ENCODE measurements at regions not wholly inside any gene's neighbourhood (a gene's known extent, or its start where the extent isn't known, plus 50 kb on each side); places are given as distances from the start of the nearest gene placed in this dataset.

GRCh38 chr4:101451086-101451485 is 103.8 kb upstream of the PPP3CA start:
- no peaks in the 10 kb centered on the region for H3K9me3 ChIP-seq (ENCODE audit: control insufficient read depth, low read length)
- H3K27ac ChIP-seq (ENCODE audit: insufficient read depth, low read length, poor library complexity, severe bottlenecking), result no peak overlapping the region
- H3K36me3 ChIP-seq (ENCODE audit: control insufficient read depth, insufficient read depth, low read length), result no peaks in the 10 kb centered on the region
- H3K4me1 ChIP-seq (ENCODE audit: control insufficient read depth, insufficient read depth, low read length, poor library complexity, severe bottlenecking), result no peaks in the 10 kb centered on the region
- no peak overlapping the region for H3K4me3 ChIP-seq (ENCODE audit: insufficient read depth, low read depth, low read length, poor library complexity, severe bottlenecking)
- no peak for DNase-seq
- no peaks in the 10 kb centered on the region for H3K27me3 ChIP-seq (replicated peaks; ENCODE audit: control insufficient read depth, insufficient read depth, low read length, poor library complexity, severe bottlenecking)

- Histone ChIP-seq H3K4me3 (ENCODE audit: insufficient read depth, low read depth, low read length, poor library complexity, severe bottlenecking) (no peak overlapping the region), H3K27ac (ENCODE audit: insufficient read depth, low read length, poor library complexity, severe bottlenecking) (no peak overlapping the region), H3K27me3 (replicated peaks; ENCODE audit: control insufficient read depth, insufficient read depth, low read length, poor library complexity, severe bottlenecking) (no peaks in the 10 kb centered on the region), H3K9me3 (ENCODE audit: control insufficient read depth, low read length) (no peaks in the 10 kb centered on the region), H3K4me1 (ENCODE audit: control insufficient read depth, insufficient read depth, low read length, poor library complexity, severe bottlenecking) (no peaks in the 10 kb centered on the region), H3K36me3 (ENCODE audit: control insufficient read depth, insufficient read depth, low read length) (no peaks in the 10 kb centered on the region)
- DNase-seq, result no peak
Measured at GRCh38 chr4:101441446-101441845, 94.1 kb upstream of the PPP3CA start.

- no peaks in the 10 kb centered on the region for H3K4me1 ChIP-seq (ENCODE audit: control insufficient read depth, insufficient read depth, low read length, poor library complexity, severe bottlenecking)
- H3K27ac ChIP-seq (ENCODE audit: insufficient read depth, low read length, poor library complexity, severe bottlenecking), result no peak overlapping the region
- no peaks in the 10 kb centered on the region for H3K27me3 ChIP-seq (replicated peaks; ENCODE audit: control insufficient read depth, insufficient read depth, low read length, poor library complexity, severe bottlenecking)
- H3K36me3 ChIP-seq (ENCODE audit: control insufficient read depth, insufficient read depth, low read length), result no peaks in the 10 kb centered on the region
- no peak for DNase-seq
- H3K4me3 ChIP-seq (ENCODE audit: insufficient read depth, low read depth, low read length, poor library complexity, severe bottlenecking), result no peak overlapping the region
- no peaks in the 10 kb centered on the region for H3K9me3 ChIP-seq (ENCODE audit: control insufficient read depth, low read length)
Measured at GRCh38 chr4:101439926-101440325, 92.6 kb upstream of the PPP3CA start.

GRCh38 chr4:101421386-101421785 is 74.1 kb upstream of the PPP3CA start:
- no peak overlapping the region for H3K4me3 ChIP-seq (ENCODE audit: insufficient read depth, low read depth, low read length, poor library complexity, severe bottlenecking)
- no peak overlapping the region for H3K27ac ChIP-seq (ENCODE audit: insufficient read depth, low read length, poor library complexity, severe bottlenecking)
- H3K36me3 ChIP-seq (ENCODE audit: control insufficient read depth, insufficient read depth, low read length), result no peaks in the 10 kb centered on the region
- DNase-seq, result no peak
- H3K4me1 ChIP-seq (ENCODE audit: control insufficient read depth, insufficient read depth, low read length, poor library complexity, severe bottlenecking), result peaks cover 28% of the 10 kb centered on the region
- no peaks in the 10 kb centered on the region for H3K9me3 ChIP-seq (ENCODE audit: control insufficient read depth, low read length)
- no peaks in the 10 kb centered on the region for H3K27me3 ChIP-seq (replicated peaks; ENCODE audit: control insufficient read depth, insufficient read depth, low read length, poor library complexity, severe bottlenecking)

GRCh38 chr4:101420661-101421060 is 73.3 kb upstream of the PPP3CA start:
- Histone ChIP-seq H3K4me1 (ENCODE audit: control insufficient read depth, insufficient read depth, low read length, poor library complexity, severe bottlenecking) (peaks cover 28% of the 10 kb centered on the region), H3K4me3 (ENCODE audit: insufficient read depth, low read depth, low read length, poor library complexity, severe bottlenecking) (no peak overlapping the region), H3K27me3 (replicated peaks; ENCODE audit: control insufficient read depth, insufficient read depth, low read length, poor library complexity, severe bottlenecking) (no peaks in the 10 kb centered on the region), H3K9me3 (ENCODE audit: control insufficient read depth, low read length) (no peaks in the 10 kb centered on the region), H3K36me3 (ENCODE audit: control insufficient read depth, insufficient read depth, low read length) (no peaks in the 10 kb centered on the region), H3K27ac (ENCODE audit: insufficient read depth, low read length, poor library complexity, severe bottlenecking) (no peak overlapping the region)
- DNase-seq, result no peak

- Histone ChIP-seq H3K27me3 (replicated peaks; ENCODE audit: control insufficient read depth, insufficient read depth, low read length, poor library complexity, severe bottlenecking) (no peaks in the 10 kb centered on the region), H3K27ac (ENCODE audit: insufficient read depth, low read length, poor library complexity, severe bottlenecking) (no peak overlapping the region), H3K9me3 (ENCODE audit: control insufficient read depth, low read length) (no peaks in the 10 kb centered on the region), H3K4me3 (ENCODE audit: insufficient read depth, low read depth, low read length, poor library complexity, severe bottlenecking) (no peak overlapping the region), H3K36me3 (ENCODE audit: control insufficient read depth, insufficient read depth, low read length) (no peaks in the 10 kb centered on the region), H3K4me1 (ENCODE audit: control insufficient read depth, insufficient read depth, low read length, poor library complexity, severe bottlenecking) (peaks cover 28% of the 10 kb centered on the region)
- no peak for DNase-seq
Measured at GRCh38 chr4:101419336-101420135, 72.2 kb upstream of the PPP3CA start.

GRCh38 chr4:101418466-101418865 is 71.1 kb upstream of the PPP3CA start:
- H3K36me3 ChIP-seq (ENCODE audit: control insufficient read depth, insufficient read depth, low read length), result no peaks in the 10 kb centered on the region
- H3K4me1 ChIP-seq (ENCODE audit: control insufficient read depth, insufficient read depth, low read length, poor library complexity, severe bottlenecking), result peaks cover 28% of the 10 kb centered on the region
- H3K27me3 ChIP-seq (replicated peaks; ENCODE audit: control insufficient read depth, insufficient read depth, low read length, poor library complexity, severe bottlenecking), result no peaks in the 10 kb centered on the region
- no peaks in the 10 kb centered on the region for H3K9me3 ChIP-seq (ENCODE audit: control insufficient read depth, low read length)
- no peak for DNase-seq
- peak overlapping the region; percentile 5 for H3K4me3 ChIP-seq (ENCODE audit: insufficient read depth, low read depth, low read length, poor library complexity, severe bottlenecking)
- no peak overlapping the region for H3K27ac ChIP-seq (ENCODE audit: insufficient read depth, low read length, poor library complexity, severe bottlenecking)

- H3K4me1 ChIP-seq (ENCODE audit: control insufficient read depth, insufficient read depth, low read length, poor library complexity, severe bottlenecking), result peaks cover 28% of the 10 kb centered on the region
- no peaks in the 10 kb centered on the region for H3K9me3 ChIP-seq (ENCODE audit: control insufficient read depth, low read length)
- no peaks in the 10 kb centered on the region for H3K36me3 ChIP-seq (ENCODE audit: control insufficient read depth, insufficient read depth, low read length)
- peak overlapping the region; percentile 5 for H3K4me3 ChIP-seq (ENCODE audit: insufficient read depth, low read depth, low read length, poor library complexity, severe bottlenecking)
- DNase-seq, result peak; percentile 31 to 37 (median 33)
- H3K27me3 ChIP-seq (replicated peaks; ENCODE audit: control insufficient read depth, insufficient read depth, low read length, poor library complexity, severe bottlenecking), result no peaks in the 10 kb centered on the region
- no peak overlapping the region for H3K27ac ChIP-seq (ENCODE audit: insufficient read depth, low read length, poor library complexity, severe bottlenecking)
Measured at GRCh38 chr4:101418055-101418454, 70.7 kb upstream of the PPP3CA start.

GRCh38 chr4:101417046-101417445 is 69.7 kb upstream of the PPP3CA start:
- Histone ChIP-seq H3K9me3 (ENCODE audit: control insufficient read depth, low read length) (no peaks in the 10 kb centered on the region), H3K4me3 (ENCODE audit: insufficient read depth, low read depth, low read length, poor library complexity, severe bottlenecking) (no peak overlapping the region), H3K27me3 (replicated peaks; ENCODE audit: control insufficient read depth, insufficient read depth, low read length, poor library complexity, severe bottlenecking) (no peaks in the 10 kb centered on the region), H3K4me1 (ENCODE audit: control insufficient read depth, insufficient read depth, low read length, poor library complexity, severe bottlenecking) (peaks cover 28% of the 10 kb centered on the region), H3K27ac (ENCODE audit: insufficient read depth, low read length, poor library complexity, severe bottlenecking) (no peak overlapping the region), H3K36me3 (ENCODE audit: control insufficient read depth, insufficient read depth, low read length) (no peaks in the 10 kb centered on the region)
- DNase-seq, result no peak

- Histone ChIP-seq H3K9me3 (ENCODE audit: control insufficient read depth, low read length) (no peaks in the 10 kb centered on the region), H3K4me1 (ENCODE audit: control insufficient read depth, insufficient read depth, low read length, poor library complexity, severe bottlenecking) (peaks cover 28% of the 10 kb centered on the region), H3K36me3 (ENCODE audit: control insufficient read depth, insufficient read depth, low read length) (no peaks in the 10 kb centered on the region), H3K27ac (ENCODE audit: insufficient read depth, low read length, poor library complexity, severe bottlenecking) (no peak overlapping the region), H3K27me3 (replicated peaks; ENCODE audit: control insufficient read depth, insufficient read depth, low read length, poor library complexity, severe bottlenecking) (no peaks in the 10 kb centered on the region), H3K4me3 (ENCODE audit: insufficient read depth, low read depth, low read length, poor library complexity, severe bottlenecking) (no peak overlapping the region)
- DNase-seq, result no peak
Measured at GRCh38 chr4:101415962-101416361, 68.6 kb upstream of the PPP3CA start.
